ENCODE measurements at regions not wholly inside any gene's neighbourhood (a gene's known extent, or its start where the extent isn't known, plus 50 kb on each side); places are given as distances from the start of the nearest gene placed in this dataset.

DNA sequence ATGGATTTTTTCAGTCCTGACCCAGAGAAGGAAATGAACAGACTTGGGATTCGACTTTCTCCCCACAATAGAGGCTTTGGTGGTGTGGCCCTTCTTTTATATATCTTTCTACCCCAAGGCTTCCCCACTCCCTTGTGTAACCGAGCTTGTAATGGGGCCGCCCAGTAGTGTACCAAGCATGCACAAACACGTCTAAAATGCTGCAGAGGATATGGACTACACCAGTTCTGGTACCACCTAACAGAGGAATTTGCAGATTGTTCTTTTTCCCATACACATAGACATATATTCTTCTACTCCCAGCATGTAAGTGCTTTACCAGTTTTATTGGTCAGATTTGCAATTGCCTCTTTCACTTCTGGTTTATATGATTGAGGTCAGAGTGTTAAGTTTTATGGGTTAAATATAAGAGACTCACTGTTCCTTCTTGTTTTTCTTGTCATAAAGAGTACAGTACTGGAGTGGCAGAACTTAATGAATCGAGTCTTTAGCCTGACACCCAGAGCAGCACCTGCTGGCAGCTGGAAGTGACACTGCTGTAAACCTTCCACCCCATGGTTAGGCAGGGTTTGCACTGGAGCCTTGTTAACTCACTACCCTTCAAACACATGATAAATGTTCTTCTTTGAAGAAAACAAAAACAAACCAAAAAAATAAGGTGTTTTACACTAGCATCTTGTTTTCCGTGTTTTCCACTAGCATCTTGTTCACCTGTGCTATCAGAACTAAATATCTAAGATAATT is 198.6 kb downstream of the PTPRC start:
- H3K79me2 ChIP-seq (ENCODE audit: control insufficient read depth, insufficient read depth, low read length, poor library complexity), result no peaks in the 10 kb centered on the region
- H2AK5ac ChIP-seq (ENCODE audit: low read length), result no peak overlapping the region
- H3K9ac ChIP-seq (ENCODE audit: low read length), result no peak overlapping the region
- no peak overlapping the region for H3K18ac ChIP-seq (ENCODE audit: low read length)
- no peak overlapping the region for H4K12ac ChIP-seq (ENCODE audit: low read depth, low read length)
- no peak overlapping the region for H2BK12ac ChIP-seq (ENCODE audit: low read length)
- no peaks in the 10 kb centered on the region for H3K9me3 ChIP-seq (ENCODE audit: insufficient read depth, low read depth, low read length)
- H4K91ac ChIP-seq (ENCODE audit: low read depth, low read length), result no peak overlapping the region
- H3K14ac ChIP-seq (ENCODE audit: low read length), result no peak overlapping the region
- no peak overlapping the region for H2AFZ ChIP-seq (ENCODE audit: insufficient read depth, low read length, poor library complexity)
- no peak for DNase-seq
- H3K79me1 ChIP-seq (ENCODE audit: low read length), result no peaks in the 10 kb centered on the region
- H3K27ac ChIP-seq (ENCODE audit: low read depth, low read length), result no peak overlapping the region
- H2BK5ac ChIP-seq (ENCODE audit: low read depth, low read length, poor library complexity), result no peak overlapping the region
- no peak overlapping the region for H3K4me3 ChIP-seq (ENCODE audit: low read depth, low read length)
- H3K23ac ChIP-seq (ENCODE audit: low read length), result no peak overlapping the region
- no peak overlapping the region for H3K4ac ChIP-seq (ENCODE audit: low read depth, low read length)
- no peak overlapping the region for H4K8ac ChIP-seq (ENCODE audit: low read depth, low read length)
- no peaks in the 10 kb centered on the region for H3K4me1 ChIP-seq (ENCODE audit: control insufficient read depth in 1 of 2, insufficient read depth in 2 of 2, low read length in 2 of 2)
- no peak overlapping the region for H3K4me2 ChIP-seq (ENCODE audit: low read length)
- no peak overlapping the region for H2BK120ac ChIP-seq (ENCODE audit: insufficient read depth, low read length, poor library complexity)
- H3K27me3 ChIP-seq (ENCODE audit: insufficient read depth, low read length), result no peaks in the 10 kb centered on the region
- peaks cover 0 to 2% of the 10 kb centered on the region in 2 experiments for H3K36me3 ChIP-seq (ENCODE audit: control insufficient read depth in 1 of 2, insufficient read depth in 2 of 2, low read length in 2 of 2)
- no CpG with 5 or more reads among the region's 6 CpGs for WGBS (ENCODE audit: extremely low coverage, insufficient coverage, insufficient read length)

DNA sequence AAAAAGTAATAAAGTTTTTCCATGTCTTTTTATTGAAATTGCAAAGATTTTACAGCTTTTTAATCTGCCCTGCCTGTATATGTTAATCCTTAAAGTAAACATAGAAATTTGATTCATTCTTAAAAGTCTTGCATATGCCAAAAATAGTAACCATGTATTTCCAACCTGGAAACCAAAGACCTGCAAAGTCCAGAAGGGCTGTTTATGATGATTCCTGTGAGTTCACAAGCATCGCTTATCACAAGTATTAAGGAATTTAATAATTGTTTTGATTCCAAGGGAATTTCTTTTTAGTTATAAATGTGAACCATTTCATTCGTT is 199.1 kb downstream of the PTPRC start:
- H3K4me3 ChIP-seq (ENCODE audit: low read depth, low read length), result no peak overlapping the region
- no peaks in the 10 kb centered on the region for H3K27me3 ChIP-seq (ENCODE audit: insufficient read depth, low read length)
- no peak overlapping the region for H4K8ac ChIP-seq (ENCODE audit: low read depth, low read length)
- no peaks in the 10 kb centered on the region for H3K79me2 ChIP-seq (ENCODE audit: control insufficient read depth, insufficient read depth, low read length, poor library complexity)
- no peak overlapping the region for H2BK120ac ChIP-seq (ENCODE audit: insufficient read depth, low read length, poor library complexity)
- peaks cover 0 to 2% of the 10 kb centered on the region in 2 experiments for H3K36me3 ChIP-seq (ENCODE audit: control insufficient read depth in 1 of 2, insufficient read depth in 2 of 2, low read length in 2 of 2)
- no peak overlapping the region for H3K23ac ChIP-seq (ENCODE audit: low read length)
- no peaks in the 10 kb centered on the region for H3K9me3 ChIP-seq (ENCODE audit: insufficient read depth, low read depth, low read length)
- DNase-seq, result no peak
- no peaks in the 10 kb centered on the region for H3K4me1 ChIP-seq (ENCODE audit: control insufficient read depth in 1 of 2, insufficient read depth in 2 of 2, low read length in 2 of 2)
- H3K79me1 ChIP-seq (ENCODE audit: low read length), result no peaks in the 10 kb centered on the region
- H2BK5ac ChIP-seq (ENCODE audit: low read depth, low read length, poor library complexity), result no peak overlapping the region
- H3K4ac ChIP-seq (ENCODE audit: low read depth, low read length), result no peak overlapping the region
- H3K4me2 ChIP-seq (ENCODE audit: low read length), result no peak overlapping the region
- no peak overlapping the region for H2BK12ac ChIP-seq (ENCODE audit: low read length)
- no peak overlapping the region for H2AFZ ChIP-seq (ENCODE audit: insufficient read depth, low read length, poor library complexity)
- no peak overlapping the region for H2AK5ac ChIP-seq (ENCODE audit: low read length)
- H3K9ac ChIP-seq (ENCODE audit: low read length), result no peak overlapping the region
- H3K27ac ChIP-seq (ENCODE audit: low read depth, low read length), result no peak overlapping the region
- no peak overlapping the region for H3K18ac ChIP-seq (ENCODE audit: low read length)
- no CpG with 5 or more reads among the region's 2 CpGs for WGBS (ENCODE audit: extremely low coverage, insufficient coverage, insufficient read length)
- H3K14ac ChIP-seq (ENCODE audit: low read length), result no peak overlapping the region
- no peak overlapping the region for H4K91ac ChIP-seq (ENCODE audit: low read depth, low read length)
- H4K12ac ChIP-seq (ENCODE audit: low read depth, low read length), result no peak overlapping the region

DNA sequence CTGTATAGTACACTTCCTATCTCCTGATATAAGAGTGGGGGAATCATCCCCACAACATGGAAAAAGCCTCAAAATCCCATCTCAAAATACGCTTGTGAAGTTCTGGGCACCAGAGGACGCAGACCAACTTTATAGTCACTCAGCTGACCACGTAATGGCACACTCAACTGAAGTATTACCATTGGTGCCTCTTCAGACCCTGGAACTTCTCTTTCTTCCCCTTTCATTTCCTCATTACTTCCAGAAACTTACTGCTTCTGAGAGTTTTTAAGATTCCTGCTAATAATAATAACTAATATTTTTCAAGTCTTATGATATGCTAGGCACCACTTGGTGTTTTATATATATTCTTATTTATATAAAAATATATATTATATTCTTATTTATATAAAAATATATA is 202.6 kb downstream of the PTPRC start:
- Histone ChIP-seq H3K4me2 (ENCODE audit: low read length) (no peak overlapping the region), H3K27ac (ENCODE audit: low read depth, low read length) (no peak overlapping the region), H3K4me1 (ENCODE audit: control insufficient read depth in 1 of 2, insufficient read depth in 2 of 2, low read length in 2 of 2) (no peaks in the 10 kb centered on the region), H4K12ac (ENCODE audit: low read depth, low read length) (no peak overlapping the region), H3K14ac (ENCODE audit: low read length) (no peak overlapping the region), H4K8ac (ENCODE audit: low read depth, low read length) (no peak overlapping the region), H3K9me3 (ENCODE audit: insufficient read depth, low read depth, low read length) (no peaks in the 10 kb centered on the region), H3K18ac (ENCODE audit: low read length) (no peak overlapping the region), H3K9ac (ENCODE audit: low read length) (no peak overlapping the region), H2BK120ac (ENCODE audit: insufficient read depth, low read length, poor library complexity) (no peak overlapping the region), H2AFZ (ENCODE audit: insufficient read depth, low read length, poor library complexity) (no peak overlapping the region), H3K27me3 (ENCODE audit: insufficient read depth, low read length) (no peaks in the 10 kb centered on the region), H2BK5ac (ENCODE audit: low read depth, low read length, poor library complexity) (no peak overlapping the region), H3K36me3 (ENCODE audit: control insufficient read depth in 1 of 2, insufficient read depth in 2 of 2, low read length in 2 of 2) (peaks cover 0 to 4% of the 10 kb centered on the region in 2 experiments), H2BK12ac (ENCODE audit: low read length) (no peak overlapping the region), H2AK5ac (ENCODE audit: low read length) (no peak overlapping the region), H3K4me3 (ENCODE audit: low read depth, low read length) (no peak overlapping the region), H3K23ac (ENCODE audit: low read length) (peak overlapping the region; percentile 89), H3K4ac (ENCODE audit: low read depth, low read length) (no peak overlapping the region), H3K79me1 (ENCODE audit: low read length) (no peaks in the 10 kb centered on the region), H3K79me2 (ENCODE audit: control insufficient read depth, insufficient read depth, low read length, poor library complexity) (no peaks in the 10 kb centered on the region), H4K91ac (ENCODE audit: low read depth, low read length) (no peak overlapping the region)
- DNase-seq, result no peak
- WGBS (ENCODE audit: extremely low coverage, insufficient coverage, insufficient read length), result no CpG with 5 or more reads among the region's 3 CpGs

DNA sequence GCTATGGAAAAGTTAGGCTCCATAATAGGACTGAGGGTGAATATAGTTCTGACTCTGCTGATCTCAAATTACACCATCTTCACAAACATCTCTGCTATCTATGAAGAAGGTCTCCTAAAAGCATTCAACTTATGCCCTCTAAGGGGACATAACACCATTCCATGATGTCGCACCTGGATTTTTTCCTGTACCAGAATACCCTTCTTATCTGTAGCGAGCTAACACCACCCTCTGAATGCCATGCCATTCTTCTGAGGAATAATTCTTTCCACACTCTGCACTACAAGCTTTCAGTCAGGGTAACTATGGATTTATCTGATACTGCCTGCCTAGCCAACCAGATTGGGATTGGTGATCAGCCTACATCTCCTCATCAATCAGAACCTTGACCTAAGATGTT is 203.8 kb downstream of the PTPRC start:
- peak; percentile 60 to 91 for DNase-seq
- Histone ChIP-seq H2AFZ (ENCODE audit: insufficient read depth, low read length, poor library complexity) (no peak overlapping the region), H3K23ac (ENCODE audit: low read length) (no peak overlapping the region), H2BK12ac (ENCODE audit: low read length) (no peak overlapping the region), H3K9ac (ENCODE audit: low read length) (no peak overlapping the region), H2BK120ac (ENCODE audit: insufficient read depth, low read length, poor library complexity) (no peak overlapping the region), H3K27me3 (ENCODE audit: insufficient read depth, low read length) (no peaks in the 10 kb centered on the region), H4K8ac (ENCODE audit: low read depth, low read length) (no peak overlapping the region), H3K79me1 (ENCODE audit: low read length) (no peaks in the 10 kb centered on the region), H3K4me2 (ENCODE audit: low read length) (no peak overlapping the region), H3K27ac (ENCODE audit: low read depth, low read length) (no peak overlapping the region), H4K91ac (ENCODE audit: low read depth, low read length) (no peak overlapping the region), H2BK5ac (ENCODE audit: low read depth, low read length, poor library complexity) (no peak overlapping the region), H3K79me2 (ENCODE audit: control insufficient read depth, insufficient read depth, low read length, poor library complexity) (no peaks in the 10 kb centered on the region), H3K14ac (ENCODE audit: low read length) (no peak overlapping the region), H3K4me1 (ENCODE audit: control insufficient read depth in 1 of 2, insufficient read depth in 2 of 2, low read length in 2 of 2) (no peaks in the 10 kb centered on the region), H3K18ac (ENCODE audit: low read length) (no peak overlapping the region), H2AK5ac (ENCODE audit: low read length) (no peak overlapping the region), H3K36me3 (ENCODE audit: control insufficient read depth in 1 of 2, insufficient read depth in 2 of 2, low read length in 2 of 2) (peaks cover 0 to 4% of the 10 kb centered on the region in 2 experiments), H4K12ac (ENCODE audit: low read depth, low read length) (no peak overlapping the region), H3K4me3 (ENCODE audit: low read depth, low read length) (no peak overlapping the region), H3K4ac (ENCODE audit: low read depth, low read length) (no peak overlapping the region), H3K9me3 (ENCODE audit: insufficient read depth, low read depth, low read length) (no peaks in the 10 kb centered on the region)
- no CpG with 5 or more reads among the region's 2 CpGs for WGBS (ENCODE audit: extremely low coverage, insufficient coverage, insufficient read length)

Measured in trophoblast cell (in vitro differentiated cells and primary cell).